Loucy (cell line): ENCODE measurements at regions not wholly inside any gene's neighbourhood (a gene's known extent, or its start where the extent isn't known, plus 50 kb on each side); places are given as distances from the start of the nearest gene placed in this dataset.

Experiments used
- EZH2phosphoT487 ChIP-seq: fragments of 200-600 bp; IDR thresholded peaks from 2 replicates; pipeline ENCODE4 v1.6.1; 2018; ENCODE audit warnings: antibody characterized with exemption, mild to moderate bottlenecking, moderate library complexity, borderline replicate concordance
- TF ChIP-seq, protein P1 (sequence below): fragments of 200-600 bp; sonication (generic); conservative IDR thresholded peaks from 2 replicates; pipeline ENCODE4 v1.5.1; 2014; ENCODE audit warnings: mild to moderate bottlenecking, antibody characterized with exemption, low read length

DNA sequence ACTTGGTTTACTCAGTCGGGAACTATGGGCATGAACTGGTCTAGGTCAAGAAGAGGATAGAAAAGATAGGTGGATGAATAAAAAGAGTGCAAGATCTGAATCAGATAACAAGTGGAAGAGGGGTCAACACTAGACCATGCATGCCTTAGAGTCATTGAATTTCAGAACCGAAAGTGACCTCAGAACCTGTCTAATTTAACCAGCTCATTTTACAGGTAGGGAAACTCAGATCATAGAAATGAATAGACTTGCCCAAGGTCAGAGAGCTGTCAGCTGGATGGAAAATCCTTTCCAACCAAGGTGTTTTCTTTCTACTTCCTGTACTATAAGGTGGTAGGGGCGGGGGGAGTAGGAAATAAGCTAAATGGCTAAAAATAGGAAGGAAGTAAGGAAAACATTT, 121.4 kb upstream of the ADGRF1 start:
- TF ChIP-seq, protein P1, sequence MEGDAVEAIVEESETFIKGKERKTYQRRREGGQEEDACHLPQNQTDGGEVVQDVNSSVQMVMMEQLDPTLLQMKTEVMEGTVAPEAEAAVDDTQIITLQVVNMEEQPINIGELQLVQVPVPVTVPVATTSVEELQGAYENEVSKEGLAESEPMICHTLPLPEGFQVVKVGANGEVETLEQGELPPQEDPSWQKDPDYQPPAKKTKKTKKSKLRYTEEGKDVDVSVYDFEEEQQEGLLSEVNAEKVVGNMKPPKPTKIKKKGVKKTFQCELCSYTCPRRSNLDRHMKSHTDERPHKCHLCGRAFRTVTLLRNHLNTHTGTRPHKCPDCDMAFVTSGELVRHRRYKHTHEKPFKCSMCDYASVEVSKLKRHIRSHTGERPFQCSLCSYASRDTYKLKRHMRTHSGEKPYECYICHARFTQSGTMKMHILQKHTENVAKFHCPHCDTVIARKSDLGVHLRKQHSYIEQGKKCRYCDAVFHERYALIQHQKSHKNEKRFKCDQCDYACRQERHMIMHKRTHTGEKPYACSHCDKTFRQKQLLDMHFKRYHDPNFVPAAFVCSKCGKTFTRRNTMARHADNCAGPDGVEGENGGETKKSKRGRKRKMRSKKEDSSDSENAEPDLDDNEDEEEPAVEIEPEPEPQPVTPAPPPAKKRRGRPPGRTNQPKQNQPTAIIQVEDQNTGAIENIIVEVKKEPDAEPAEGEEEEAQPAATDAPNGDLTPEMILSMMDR: no peak
- no peak for TF ChIP-seq EZH2phosphoT487
